WTC11 (cell line): ENCODE measurements at regions not wholly inside any gene's neighbourhood (a gene's known extent, or its start where the extent isn't known, plus 50 kb on each side); places are given as distances from the start of the nearest gene placed in this dataset.
A peak's percentile ranks its signal among the peaks of the same experiment; 100 is the strongest.
"Not testable (repeated sequence)": the region's sequence is repeated elsewhere in the genome, so short reads cannot be mapped to it uniquely, and the experiment has no call there.

Experiments used
- ATAC-seq: fragments of 200-7000 bp; cut with Tn5 transposase; 2 replicates; pipeline ENCODE4 v1.10.0; 2021; ENCODE audit warnings: mild to moderate bottlenecking, moderate library complexity
- CTCF ChIA-PET: fragments of 300-600 bp; sonication (Branson Sonifier 250); formaldehyde crosslinking; loops from one replicate; lab custom pipeline; 2021; ENCODE audit warnings: antibody characterized with exemption; lab: Charles Lee
- POLR2A ChIA-PET: fragments of 350-600 bp; sonication (Branson Sonifier 250); formaldehyde crosslinking; loops from one replicate; lab custom pipeline; 2021; ENCODE audit warnings: antibody characterized with exemption; lab: Charles Lee
- DNase-seq: peaks from one replicate; pipeline ENCODE4 v3.0.0; 2021; ENCODE audit warnings: low spot score
- H3K27ac Mint-ChIP-seq: 2 replicates; pipeline ENCODE4 v1.8.0; 2021; ENCODE audit warnings: mixed read lengths
- H3K27me3 Mint-ChIP-seq: 2 replicates; pipeline ENCODE4 v1.8.0; 2021; ENCODE audit warnings: low read depth, mild to moderate bottlenecking, moderate library complexity, mixed read lengths
- H3K36me3 Mint-ChIP-seq: 2 replicates; pipeline ENCODE4 v1.8.0; 2021; ENCODE audit warnings: mixed read lengths
- H3K4me1 Mint-ChIP-seq: 2 replicates; pipeline ENCODE4 v1.8.0; 2022; ENCODE audit warnings: mixed read lengths
- H3K4me3 Mint-ChIP-seq: 2 replicates; pipeline ENCODE4 v1.8.0; 2021; ENCODE audit warnings: mild to moderate bottlenecking, moderate library complexity, mixed read lengths
- H3K9me3 Mint-ChIP-seq: 2 replicates; pipeline ENCODE4 v1.8.0; 2021; ENCODE audit warnings: mixed read lengths
- ARID4B ChIP-seq: sonication (generic); formaldehyde crosslinking; IDR thresholded peaks from 2 replicates; pipeline ENCODE4 v1.8.0; 2023; ENCODE audit warnings: missing genetic modification reagents, mild to moderate bottlenecking, borderline replicate concordance
- CREB1 ChIP-seq: sonication (generic); formaldehyde crosslinking; IDR thresholded peaks from 2 replicates; pipeline ENCODE4 v1.8.0; 2023; ENCODE audit warnings: mild to moderate bottlenecking, missing genetic modification reagents
- CREM ChIP-seq: sonication (generic); formaldehyde crosslinking; IDR thresholded peaks from 2 replicates; pipeline ENCODE4 v1.8.1; 2022; ENCODE audit warnings: mild to moderate bottlenecking, missing genetic modification reagents, moderate library complexity
- ELF4 ChIP-seq: sonication (generic); formaldehyde crosslinking; IDR thresholded peaks from 2 replicates; pipeline ENCODE4 v1.8.1; 2022; ENCODE audit warnings: low read depth, mild to moderate bottlenecking, moderate library complexity, missing genetic modification reagents
- EMX1 ChIP-seq: fragments of 250-450 bp; sonication (Bioruptor Pico); IDR thresholded peaks from 2 replicates; pipeline ENCODE4 v1.8.0; 2021; ENCODE audit warnings: mild to moderate bottlenecking
- FOXK1 ChIP-seq: sonication (generic); formaldehyde crosslinking; IDR thresholded peaks from 2 replicates; pipeline ENCODE4 v1.8.0; 2022; ENCODE audit warnings: mild to moderate bottlenecking, moderate library complexity, missing genetic modification reagents
- GRHL2 ChIP-seq: fragments of 250-450 bp; sonication (Bioruptor Pico); IDR thresholded peaks from 2 replicates; pipeline ENCODE4 v1.8.0; 2022; ENCODE audit warnings: mild to moderate bottlenecking, moderate library complexity; ENCODE audit not compliant: insufficient replicate concordance, severe bottlenecking
- JAZF1 ChIP-seq: fragments of 250-450 bp; sonication (Bioruptor Pico); IDR thresholded peaks from 2 replicates; pipeline ENCODE4 v1.9.0; 2021; ENCODE audit warnings: moderate library complexity, mild to moderate bottlenecking, inconsistent platforms
- MLX ChIP-seq: sonication (generic); formaldehyde crosslinking; IDR thresholded peaks from 2 replicates; pipeline ENCODE4 v1.8.1; 2023; ENCODE audit warnings: mild to moderate bottlenecking, missing genetic modification reagents, moderate library complexity
- SMAD3 ChIP-seq: sonication (generic); formaldehyde crosslinking; IDR thresholded peaks from 2 replicates; pipeline ENCODE4 v1.8.0; 2022; ENCODE audit warnings: missing genetic modification reagents, mild to moderate bottlenecking, borderline replicate concordance
- TEAD4 ChIP-seq: sonication (generic); formaldehyde crosslinking; IDR thresholded peaks from 2 replicates; pipeline ENCODE4 v1.8.0; 2022; ENCODE audit warnings: mild to moderate bottlenecking, missing genetic modification reagents
- ZNF396 ChIP-seq: fragments of 250-450 bp; sonication (Bioruptor Pico); IDR thresholded peaks from 2 replicates; pipeline ENCODE4 v1.8.0; 2021; ENCODE audit warnings: mild to moderate bottlenecking, moderate library complexity, borderline replicate concordance
- ZNF416 ChIP-seq: fragments of 250-450 bp; sonication (Bioruptor Pico); IDR thresholded peaks from 2 replicates; pipeline ENCODE4 v1.9.0; 2021; ENCODE audit warnings: mild to moderate bottlenecking, inconsistent platforms
- ZNF671 ChIP-seq: fragments of 250-450 bp; sonication (Bioruptor Pico); IDR thresholded peaks from 2 replicates; pipeline ENCODE4 v1.8.0; 2021; ENCODE audit warnings: mild to moderate bottlenecking
- TF ChIP-seq, protein P1 (sequence below): sonication (generic); formaldehyde crosslinking; IDR thresholded peaks from 2 replicates; pipeline ENCODE4 v1.8.1; 2023; ENCODE audit warnings: mild to moderate bottlenecking, missing genetic modification reagents
- TF ChIP-seq, protein P2 (sequence below): fragments of 250-450 bp; sonication (Bioruptor Pico); IDR thresholded peaks from 2 replicates; pipeline ENCODE4 v1.9.0; 2021; ENCODE audit warnings: moderate library complexity, mild to moderate bottlenecking, inconsistent platforms, borderline replicate concordance

- DNase-seq, ATAC-seq, H3K4me3 Mint-ChIP-seq, H3K27ac Mint-ChIP-seq, H3K4me1 Mint-ChIP-seq, H3K27me3 Mint-ChIP-seq, CTCF ChIA-PET, POLR2A ChIA-PET: not testable (repeated sequence)
- Mint-ChIP-seq H3K9me3 (peaks cover 50% of the 10 kb centered on the region), H3K36me3 (peaks cover 33% of the 10 kb centered on the region)
These were observed 96.4 kb upstream of the EMB start for GRCh38 chr5:50537534-50537933.

- ATAC-seq (no peak), DNase-seq (no peak)
- CTCF ChIA-PET: no interaction called here
- TF ChIP-seq SMAD3 (CRISPR knock-in tag) (no peak), ARID4B (CRISPR knock-in tag) (no peak), GRHL2 (CRISPR knock-in tag) (no peak), ZNF396 (no peak), TEAD4 (no peak), CREB1 (CRISPR knock-in tag) (no peak), ZNF671 (CRISPR knock-in tag) (no peak), EMX1 (no peak), FOXK1 (CRISPR knock-in tag) (no peak), ZNF416 (CRISPR knock-in tag) (no peak), JAZF1 (CRISPR knock-in tag) (no peak), MLX (no peak), CREM (CRISPR knock-in tag) (no peak), ELF4 (CRISPR knock-in tag) (no peak)
- Mint-ChIP-seq H3K36me3 (peaks cover 12% of the 10 kb centered on the region), H3K9me3 (peaks cover 20% of the 10 kb centered on the region), H3K4me1 (peaks cover 12% of the 10 kb centered on the region), H3K4me3 (no peak overlapping the region), H3K27me3 (peaks cover 6% of the 10 kb centered on the region), H3K27ac (no peak overlapping the region)
- POLR2A ChIA-PET: no interaction called here
These were observed 106.2 kb upstream of the EMB start for GRCh38 chr5:50547303-50547702.

GRCh38 chr5:50550267-50550666, 109.2 kb upstream of the EMB start:
- no peak overlapping the region for H3K4me3 Mint-ChIP-seq
- H3K27ac Mint-ChIP-seq: no peak overlapping the region
- ChIA-PET CTCF (no interaction called here), POLR2A (no interaction called here)
- peaks cover 2% of the 10 kb centered on the region; the same call in 1 of the 2 replicates for H3K36me3 Mint-ChIP-seq
- TF ChIP-seq, protein P1, sequence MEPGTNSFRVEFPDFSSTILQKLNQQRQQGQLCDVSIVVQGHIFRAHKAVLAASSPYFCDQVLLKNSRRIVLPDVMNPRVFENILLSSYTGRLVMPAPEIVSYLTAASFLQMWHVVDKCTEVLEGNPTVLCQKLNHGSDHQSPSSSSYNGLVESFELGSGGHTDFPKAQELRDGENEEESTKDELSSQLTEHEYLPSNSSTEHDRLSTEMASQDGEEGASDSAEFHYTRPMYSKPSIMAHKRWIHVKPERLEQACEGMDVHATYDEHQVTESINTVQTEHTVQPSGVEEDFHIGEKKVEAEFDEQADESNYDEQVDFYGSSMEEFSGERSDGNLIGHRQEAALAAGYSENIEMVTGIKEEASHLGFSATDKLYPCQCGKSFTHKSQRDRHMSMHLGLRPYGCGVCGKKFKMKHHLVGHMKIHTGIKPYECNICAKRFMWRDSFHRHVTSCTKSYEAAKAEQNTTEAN (CRISPR knock-in tag): no peak
- peak; percentile 58; the same call in 1 of the 2 replicates for ATAC-seq
- peaks cover 17% of the 10 kb centered on the region for H3K4me1 Mint-ChIP-seq
- H3K9me3 Mint-ChIP-seq: no peaks in the 10 kb centered on the region
- no peaks in the 10 kb centered on the region for H3K27me3 Mint-ChIP-seq
- no peak for DNase-seq

GRCh38 chr5:50550993-50551392, 109.9 kb upstream of the EMB start:
- DNase-seq (no peak), ATAC-seq (no peak)
- Mint-ChIP-seq H3K4me3 (no peak overlapping the region), H3K4me1 (peaks cover 17% of the 10 kb centered on the region), H3K27me3 (no peaks in the 10 kb centered on the region), H3K9me3 (no peaks in the 10 kb centered on the region), H3K27ac (no peak overlapping the region), H3K36me3 (peaks cover 2% of the 10 kb centered on the region; the same call in 1 of the 2 replicates)
- TF ChIP-seq ELF4 (CRISPR knock-in tag) (no peak), GRHL2 (CRISPR knock-in tag) (no peak)
- TF ChIP-seq, protein P2, sequence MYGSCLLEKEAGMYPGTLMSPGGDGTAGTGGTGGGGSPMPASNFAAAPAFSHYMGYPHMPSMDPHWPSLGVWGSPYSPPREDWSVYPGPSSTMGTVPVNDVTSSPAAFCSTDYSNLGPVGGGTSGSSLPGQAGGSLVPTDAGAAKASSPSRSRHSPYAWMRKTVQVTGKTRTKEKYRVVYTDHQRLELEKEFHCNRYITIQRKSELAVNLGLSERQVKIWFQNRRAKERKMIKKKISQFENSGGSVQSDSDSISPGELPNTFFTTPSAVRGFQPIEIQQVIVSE (CRISPR knock-in tag): no peak
- ChIA-PET CTCF (no interaction called here), POLR2A (no interaction called here)
